NCI-H128 (cell line): ENCODE measurements at regions not wholly inside any gene's neighbourhood (a gene's known extent, or its start where the extent isn't known, plus 50 kb on each side); places are given as distances from the start of the nearest gene placed in this dataset.

Experiments
- DNase-seq: peaks from one replicate; lab custom pipeline; 2025; ENCODE audit not compliant: unreplicated experiment; lab: John Stamatoyannopoulos, UW

DNA sequence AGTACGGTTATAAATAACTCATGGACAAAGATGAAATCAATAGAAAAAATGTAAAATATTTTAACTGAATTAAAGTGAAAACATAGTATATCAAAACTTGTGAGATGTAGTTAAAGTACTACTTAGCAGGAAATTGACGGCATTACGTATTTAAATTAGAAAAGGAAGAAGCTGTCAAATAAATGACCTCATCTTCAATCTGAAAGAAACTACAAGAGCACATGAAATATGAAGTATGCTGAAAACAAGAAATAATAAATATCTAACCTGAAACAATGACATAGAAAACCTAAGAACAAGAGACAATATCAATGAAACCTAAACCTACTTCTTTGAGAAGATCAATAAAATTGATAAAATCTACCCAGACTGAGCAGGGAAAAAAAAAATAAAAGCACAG, 122.2 kb upstream of the PDE4B start:
- no peak for DNase-seq

GRCh38 chr1:65674522-65674921, 118.2 kb upstream of the PDE4B start:
- no peak for DNase-seq

DNA sequence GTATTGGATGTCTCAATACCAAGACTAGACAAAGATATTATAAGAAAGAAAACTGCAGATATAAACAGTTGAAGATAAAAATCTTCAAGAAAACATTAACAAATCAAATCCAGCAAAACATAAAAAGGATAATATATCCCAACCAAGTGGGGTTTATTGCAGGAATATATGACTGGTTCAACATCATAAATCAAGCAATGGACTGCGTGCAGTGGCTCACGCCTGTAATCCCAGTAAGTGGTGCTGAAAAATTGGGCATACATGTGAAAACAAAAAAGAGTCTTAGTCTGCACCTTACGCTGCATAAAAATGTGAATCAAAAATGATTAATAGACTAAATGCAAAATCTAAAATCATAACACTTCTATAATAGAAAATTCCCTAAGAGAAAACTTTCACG, 112.9 kb upstream of the PDE4B start:
- DNase-seq: no peak

DNA sequence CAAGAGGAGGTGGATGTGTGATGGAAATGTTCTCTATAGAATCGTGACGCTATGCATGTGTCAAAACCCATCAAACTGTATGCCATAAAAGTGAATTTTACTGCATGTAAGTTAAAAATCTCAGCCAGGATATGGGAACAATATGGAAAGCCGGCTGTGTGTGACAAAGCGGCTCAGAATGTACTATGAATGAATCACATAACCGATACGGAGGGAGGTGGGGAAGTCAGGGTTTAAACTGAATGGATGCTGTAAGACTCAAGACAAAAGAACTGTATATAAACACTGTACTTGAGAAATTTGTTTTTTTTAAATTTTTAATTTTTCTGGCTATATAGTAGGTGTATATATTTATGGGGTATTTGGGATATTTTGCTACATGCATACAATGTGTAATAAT, 111.6 kb upstream of the PDE4B start:
- no peak for DNase-seq

DNA sequence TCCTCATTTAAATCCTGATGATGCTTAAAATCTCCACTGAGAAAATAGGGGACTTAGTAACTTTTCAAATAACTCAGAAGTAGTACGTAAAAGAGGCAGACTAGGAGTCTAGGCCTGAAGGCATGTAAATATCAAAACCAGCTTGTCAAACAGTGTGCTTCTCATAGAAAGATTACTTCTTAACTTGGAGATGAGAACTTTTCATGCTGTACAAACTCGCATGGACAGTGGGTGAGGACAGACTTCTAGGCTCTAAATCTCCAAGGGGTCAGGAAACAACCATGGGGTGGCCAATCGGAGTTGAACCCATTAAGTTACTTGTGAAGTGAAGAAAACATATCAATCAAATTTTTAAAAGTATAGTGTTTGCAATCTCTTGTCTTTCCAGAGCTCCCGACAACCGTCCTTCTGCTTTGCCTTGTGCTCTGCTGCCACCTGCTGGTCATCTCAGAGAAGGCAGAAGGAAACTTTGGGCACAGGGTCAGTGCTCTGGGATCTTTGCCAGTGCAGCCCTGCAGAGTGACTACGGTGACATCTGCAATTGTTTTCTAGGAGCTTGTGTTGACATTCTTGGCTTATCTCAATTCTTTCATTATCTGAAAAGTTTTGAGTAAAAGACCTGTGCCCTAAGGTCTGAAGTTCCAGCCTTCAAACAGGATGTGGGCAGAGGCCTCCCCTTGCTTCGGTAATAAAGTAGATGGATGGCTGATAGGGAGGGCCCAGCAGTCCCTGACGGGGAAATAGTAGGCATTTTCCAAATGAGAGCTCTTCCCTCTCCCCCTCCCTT, 105.1 kb upstream of the PDE4B start:
- peak; percentile 68 for DNase-seq

DNA sequence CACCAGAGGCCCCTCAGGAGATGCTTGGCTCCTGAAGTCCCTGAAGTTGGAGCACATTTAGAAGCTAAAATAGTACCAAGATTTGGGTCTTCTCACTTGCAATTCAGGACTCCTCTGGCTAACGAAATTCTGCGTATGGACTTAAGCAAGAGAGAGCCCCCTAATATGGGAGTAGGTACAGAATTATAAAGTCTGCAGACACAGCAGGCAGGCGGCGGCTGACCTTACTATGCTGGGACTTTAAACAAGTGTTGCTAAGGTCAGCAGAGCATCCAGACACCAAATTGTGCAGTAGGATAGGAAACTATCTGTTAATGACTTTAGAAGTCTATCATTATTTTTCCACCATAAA, 104.5 kb upstream of the PDE4B start:
- DNase-seq: no peak

- DNase-seq: no peak
Measured at GRCh38 chr1:65688848-65689247, 103.8 kb upstream of the PDE4B start.

- DNase-seq: no peak
Measured at GRCh38 chr1:65691152-65691900, 101.4 kb upstream of the PDE4B start.

GRCh38 chr1:65691972-65692371, 100.7 kb upstream of the PDE4B start:
- DNase-seq: no peak

DNA sequence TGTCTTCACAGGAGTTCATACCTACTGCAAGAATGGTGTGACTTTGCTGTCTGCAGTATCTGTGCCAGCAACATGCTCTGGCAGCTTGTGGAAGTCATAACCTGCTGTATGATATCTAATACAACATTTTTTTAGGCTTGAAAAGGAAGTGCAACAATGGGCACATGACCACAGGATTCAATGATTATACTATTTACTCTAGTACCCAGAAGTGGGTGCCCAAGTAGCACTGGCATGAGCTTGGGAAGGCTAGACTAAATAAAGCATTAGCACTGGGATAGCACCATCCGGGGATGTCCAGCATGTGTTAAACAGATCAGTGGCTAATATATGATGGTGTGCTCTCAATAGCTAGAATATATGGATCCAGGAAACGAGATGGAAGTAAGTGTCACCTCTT, 98.6 kb upstream of the PDE4B start:
- DNase-seq: no peak

- DNase-seq: no peak
Measured at GRCh38 chr1:65694933-65695332, 97.8 kb upstream of the PDE4B start.

DNA sequence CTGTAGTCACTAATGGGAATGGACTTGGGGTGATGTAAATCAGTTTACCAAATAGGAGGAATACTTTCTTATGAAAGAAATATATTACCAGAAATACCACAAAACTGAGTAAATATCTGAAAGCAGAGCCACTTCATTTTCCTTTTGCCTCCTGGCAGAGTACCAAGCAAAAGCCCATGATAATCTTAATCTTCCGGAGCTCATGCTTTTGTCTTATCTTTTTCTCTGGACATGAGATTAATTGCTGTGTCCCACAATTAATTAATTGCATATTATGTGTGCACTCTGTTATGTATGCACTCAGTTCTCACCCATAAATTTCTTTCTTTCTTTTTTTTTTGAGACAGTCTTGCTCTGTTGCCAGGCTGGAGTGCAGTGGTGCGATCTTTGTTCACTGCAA, 94.1 kb upstream of the PDE4B start:
- no peak for DNase-seq

- DNase-seq: no peak
Measured at GRCh38 chr1:65703853-65704252, 88.8 kb upstream of the PDE4B start.

DNA sequence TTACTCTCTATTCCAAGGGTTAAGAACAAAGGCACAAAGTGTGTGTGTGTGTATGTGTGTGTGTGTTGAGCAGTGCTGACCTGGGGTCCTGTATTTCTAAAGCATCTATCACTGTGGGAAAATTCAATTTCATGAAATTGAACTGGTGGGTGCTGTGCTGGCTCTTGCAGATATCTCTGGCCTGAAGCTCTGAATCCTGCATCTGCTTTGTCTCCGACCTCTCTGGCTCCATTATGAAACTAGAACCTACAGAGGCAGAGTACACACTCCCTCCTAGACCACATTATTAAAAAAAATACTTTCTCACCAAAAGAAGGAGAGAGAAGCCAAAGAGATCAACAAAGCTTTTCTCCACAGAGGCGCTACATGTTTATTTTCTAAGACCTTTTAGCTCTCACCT, 88.4 kb upstream of the PDE4B start:
- DNase-seq: no peak

GRCh38 chr1:65717815-65718454, 74.8 kb upstream of the PDE4B start:
- no peak for DNase-seq

- DNase-seq: no peak
Measured at GRCh38 chr1:65719391-65719790, 73.3 kb upstream of the PDE4B start.

- no peak for DNase-seq
Measured at GRCh38 chr1:65722461-65722860, 70.2 kb upstream of the PDE4B start.

DNA sequence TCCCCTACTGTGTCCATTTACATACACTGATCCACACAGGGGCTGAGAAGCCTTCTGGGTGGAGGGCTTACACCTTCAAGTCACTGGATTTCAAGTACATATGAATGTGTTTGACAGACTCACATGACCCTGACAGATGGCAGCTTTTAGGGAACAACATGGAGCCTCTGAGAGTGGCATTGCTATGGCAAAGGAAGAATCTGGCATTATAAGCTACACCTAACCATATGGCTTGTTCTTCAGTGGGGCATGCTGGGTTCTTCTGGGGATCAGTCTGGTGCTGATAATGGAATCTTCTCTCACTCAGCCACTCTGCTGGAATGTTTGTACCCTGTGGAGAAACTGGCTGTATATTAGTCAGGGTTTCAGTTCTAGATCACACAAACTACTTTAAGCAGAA, 68.5 kb upstream of the PDE4B start:
- no peak for DNase-seq

DNA sequence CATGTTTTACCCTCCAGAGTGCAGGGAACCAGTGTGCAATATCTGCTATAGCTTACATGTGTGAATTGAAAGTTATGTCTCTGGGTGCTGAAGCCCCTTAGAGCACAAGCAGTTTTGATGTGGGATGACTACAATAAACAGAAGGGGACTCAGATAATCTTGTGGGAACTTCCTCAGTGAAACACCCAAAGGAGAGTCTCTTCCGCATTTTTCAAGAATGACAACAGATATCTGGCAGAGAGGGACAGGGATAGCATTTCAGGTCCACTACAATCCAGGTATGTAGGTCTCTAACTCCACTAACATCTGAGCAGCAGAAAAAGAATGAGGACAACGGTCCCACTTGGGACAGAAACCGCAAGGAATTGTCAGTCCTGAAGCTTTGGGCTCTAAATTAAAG, 67.6 kb upstream of the PDE4B start:
- no peak for DNase-seq

DNA sequence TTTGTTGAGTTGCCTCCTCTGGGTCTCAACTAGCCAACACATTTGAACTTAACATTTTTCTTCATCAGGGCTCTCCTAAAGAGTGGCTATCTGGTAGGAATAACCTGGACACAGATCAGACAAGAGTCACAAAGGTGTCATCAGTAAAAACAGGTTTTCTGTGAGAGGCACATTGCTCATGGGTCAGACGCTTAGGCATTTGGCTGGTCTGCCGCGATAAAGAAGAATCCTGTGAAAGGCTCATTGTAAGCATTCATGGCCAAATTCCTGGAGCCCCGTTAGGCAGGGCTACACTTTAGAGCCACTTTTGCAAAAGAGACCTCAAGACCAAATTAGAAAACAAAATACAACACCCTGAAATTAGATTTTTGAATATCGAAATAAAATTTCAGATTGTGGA, 64.2 kb upstream of the PDE4B start:
- DNase-seq: no peak

DNA sequence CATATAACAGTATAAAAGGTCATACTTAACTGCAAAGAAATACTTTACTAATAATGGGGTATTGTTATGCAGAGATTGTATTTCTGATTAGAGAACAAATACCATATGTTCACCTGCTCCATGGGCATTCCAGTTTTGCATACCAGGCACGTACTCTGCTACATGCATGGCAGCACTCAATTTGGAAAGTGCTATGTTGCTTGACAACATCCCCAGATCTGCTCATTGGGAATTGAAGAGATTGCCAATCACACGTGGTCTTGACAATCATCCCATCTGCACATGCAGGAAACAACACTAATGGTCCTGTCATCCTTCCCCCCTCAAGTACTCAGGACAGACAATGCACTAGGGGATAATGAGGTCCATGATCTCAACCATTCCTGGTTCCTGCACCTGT, 63.4 kb upstream of the PDE4B start:
- no peak for DNase-seq

DNA sequence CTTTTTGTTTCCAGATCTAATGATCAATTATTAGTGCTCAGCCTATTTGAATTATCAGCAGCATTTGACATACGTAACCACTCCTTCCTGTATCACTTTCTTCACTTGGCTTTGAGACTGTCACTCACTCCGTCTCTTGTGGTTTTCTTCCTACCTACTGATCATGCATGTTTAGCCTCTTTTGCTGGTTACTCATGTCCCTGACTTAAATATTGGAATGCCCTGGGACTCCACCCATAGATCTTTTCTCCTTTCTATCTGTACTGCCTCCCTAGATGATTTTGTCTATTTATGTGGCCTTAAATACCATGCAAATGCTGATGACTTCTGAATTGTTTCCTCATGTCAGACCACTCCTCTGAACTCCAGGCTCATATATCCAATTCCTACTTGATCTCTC, 57.7 kb upstream of the PDE4B start:
- DNase-seq: no peak
